ENCODE measurements at regions not wholly inside any gene's neighbourhood (a gene's known extent, or its start where the extent isn't known, plus 50 kb on each side); places are given as distances from the start of the nearest gene placed in this dataset.
"Not testable (repeated sequence)": the region's sequence is repeated elsewhere in the genome, so short reads cannot be mapped to it uniquely, and the experiment has no call there.

DNA sequence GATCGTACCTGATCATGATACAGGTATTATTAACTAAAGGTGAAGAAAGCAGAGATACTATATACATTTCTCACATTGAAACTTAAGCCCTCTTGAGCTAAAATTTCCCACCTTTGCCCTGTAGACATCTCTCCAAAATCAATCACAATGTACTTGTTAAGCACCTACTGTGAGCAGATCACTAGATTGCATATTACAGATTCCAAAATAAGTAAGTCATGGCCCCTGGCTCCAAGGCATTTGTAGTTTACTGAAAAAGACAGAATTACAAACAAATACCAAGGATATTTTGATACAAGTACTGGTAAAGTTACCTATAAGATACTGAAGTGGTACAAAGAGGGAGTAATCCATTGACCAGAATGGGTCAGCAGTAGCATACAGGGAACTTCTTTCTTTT lies 455.3 kb downstream of the STK39 start:
- DNase-seq (ENCODE audit: low spot score), result no peak

DNA sequence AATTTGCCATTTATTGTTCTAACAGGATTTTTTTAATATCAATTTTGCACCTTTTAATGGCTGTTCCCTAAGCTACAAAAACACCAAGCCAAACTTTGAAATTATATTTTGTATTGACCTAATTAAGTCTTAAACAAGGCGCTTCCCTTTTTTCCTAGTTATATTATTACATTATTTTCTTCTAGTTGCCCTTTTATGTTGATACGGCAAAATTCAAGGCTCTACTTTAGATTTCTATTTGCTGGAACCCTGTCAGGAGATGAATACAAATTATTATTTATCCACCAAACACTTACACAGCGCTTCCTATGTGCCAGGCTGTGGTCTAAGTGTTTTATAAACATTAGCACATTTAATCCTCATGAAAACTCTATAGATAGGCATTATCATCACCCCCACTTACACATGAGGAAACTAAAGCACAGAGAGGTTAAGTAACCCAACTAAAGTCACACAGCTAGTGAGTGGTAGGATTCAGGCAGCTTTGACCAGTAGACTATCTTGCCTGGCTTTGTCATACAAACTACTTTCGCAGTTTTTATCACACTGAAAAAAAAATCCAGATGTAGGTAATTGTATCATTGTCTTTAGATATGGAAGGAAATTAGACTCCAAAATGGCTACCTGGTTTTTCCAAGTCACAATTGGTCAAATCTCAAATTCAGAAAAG lies 456.5 kb downstream of the STK39 start:
- DNase-seq (ENCODE audit: low spot score), result no peak

DNA sequence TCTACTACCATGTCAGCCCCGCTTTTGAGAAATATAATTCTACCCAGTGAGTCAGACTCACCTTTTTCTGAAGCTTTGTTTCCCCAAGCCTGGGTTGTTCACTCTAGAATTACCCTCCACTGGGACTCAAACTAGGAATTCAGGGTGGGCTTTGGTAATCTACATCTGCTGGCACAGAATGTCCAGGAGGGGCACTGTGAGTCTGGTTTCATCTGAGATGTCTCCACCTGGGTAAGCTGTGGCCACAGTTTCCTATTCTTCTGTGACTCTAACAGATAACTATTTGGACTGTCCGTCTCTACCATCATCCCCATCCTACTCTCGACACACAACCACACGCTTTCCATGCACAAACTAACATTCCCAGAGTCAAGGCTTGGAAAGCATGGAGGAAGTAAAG lies 457.2 kb downstream of the STK39 start:
- no peak for DNase-seq (ENCODE audit: low spot score)

DNA sequence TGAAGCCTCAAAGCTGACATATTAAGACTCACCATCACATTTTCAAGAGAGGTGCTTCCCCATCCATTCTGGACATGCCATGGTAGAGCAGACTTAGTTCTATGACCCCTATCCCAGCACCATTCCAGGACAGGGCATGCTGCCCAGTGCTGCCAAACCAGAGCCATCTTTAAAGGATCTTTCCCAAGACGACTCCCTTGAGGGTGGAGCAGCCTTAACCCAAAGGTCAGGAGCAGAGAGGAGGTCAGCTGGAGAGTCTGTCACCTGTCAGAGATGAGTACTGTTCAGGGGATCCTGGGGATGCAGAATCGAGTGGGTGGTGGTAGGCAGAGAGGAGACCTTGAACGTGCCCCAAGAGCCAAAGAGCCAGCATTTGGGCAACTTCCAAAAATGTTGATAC lies 459.8 kb downstream of the STK39 start:
- no peak for DNase-seq (ENCODE audit: low spot score)

DNA sequence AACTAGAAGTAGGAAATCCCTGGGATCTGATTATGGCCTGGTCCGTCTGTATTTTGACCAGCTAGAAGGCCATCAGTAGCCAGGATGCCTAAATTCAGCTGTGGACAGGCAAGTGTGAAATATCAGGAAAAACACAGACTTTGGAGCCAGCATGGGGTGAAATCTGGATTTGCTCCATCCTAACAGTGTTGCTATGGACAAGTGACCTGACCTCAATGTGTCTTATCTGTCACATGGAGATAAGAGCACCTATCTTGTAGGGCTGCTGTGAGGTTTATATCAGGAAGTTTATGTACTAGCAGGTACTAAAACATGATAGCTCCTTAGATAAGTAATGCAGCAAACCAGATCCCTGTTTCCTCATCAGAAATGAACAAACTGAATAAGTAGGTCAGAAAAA lies 460.4 kb downstream of the STK39 start:
- no peak for DNase-seq (ENCODE audit: low spot score)

DNA sequence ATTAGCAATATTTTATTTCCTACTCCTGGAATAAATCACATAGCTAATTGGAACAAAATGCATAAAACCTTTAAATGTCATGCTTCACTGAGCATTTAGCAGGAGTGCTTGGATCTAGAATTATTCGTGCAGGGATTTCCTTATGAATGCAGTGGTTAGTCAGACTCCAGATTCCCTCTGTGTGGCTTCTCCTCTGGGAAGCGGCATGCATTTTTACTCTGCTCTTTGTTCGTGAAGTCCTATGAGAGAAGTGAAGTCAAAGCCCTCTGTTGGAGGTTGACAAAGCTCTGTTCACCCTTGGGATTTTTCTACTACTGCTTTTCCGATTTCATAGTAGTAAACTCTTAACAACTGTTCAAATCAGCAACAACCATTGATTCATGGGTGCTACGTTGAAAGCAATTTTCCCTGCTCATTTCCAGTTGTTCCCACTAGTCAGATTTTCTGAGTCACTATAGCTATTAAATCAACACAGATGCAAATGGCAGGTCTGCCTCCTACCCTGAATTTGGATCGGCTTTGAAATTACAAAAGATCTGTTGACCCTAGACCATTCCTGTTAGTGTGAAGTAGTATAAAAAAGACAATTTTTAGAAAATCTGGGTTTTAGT lies 461.7 kb downstream of the STK39 start:
- no peak for DNase-seq (ENCODE audit: low spot score)

DNA sequence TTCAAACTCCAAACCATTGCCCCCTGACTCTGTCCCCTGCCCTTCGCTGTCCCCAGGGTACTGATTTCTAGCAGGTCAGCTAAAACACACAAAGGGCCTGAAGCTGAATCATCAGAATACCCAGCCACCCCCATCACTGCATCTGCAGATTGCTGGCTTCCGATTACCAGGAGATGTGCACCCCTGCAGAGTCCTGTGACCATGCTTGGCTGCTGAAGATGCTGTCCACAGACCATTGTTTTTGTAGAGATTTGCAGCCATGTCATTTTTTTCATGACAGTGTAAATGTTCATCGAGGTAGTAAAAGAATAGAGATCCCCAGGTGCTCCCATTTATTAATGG lies 463.3 kb downstream of the STK39 start:
- no peak for DNase-seq (ENCODE audit: low spot score)

DNA sequence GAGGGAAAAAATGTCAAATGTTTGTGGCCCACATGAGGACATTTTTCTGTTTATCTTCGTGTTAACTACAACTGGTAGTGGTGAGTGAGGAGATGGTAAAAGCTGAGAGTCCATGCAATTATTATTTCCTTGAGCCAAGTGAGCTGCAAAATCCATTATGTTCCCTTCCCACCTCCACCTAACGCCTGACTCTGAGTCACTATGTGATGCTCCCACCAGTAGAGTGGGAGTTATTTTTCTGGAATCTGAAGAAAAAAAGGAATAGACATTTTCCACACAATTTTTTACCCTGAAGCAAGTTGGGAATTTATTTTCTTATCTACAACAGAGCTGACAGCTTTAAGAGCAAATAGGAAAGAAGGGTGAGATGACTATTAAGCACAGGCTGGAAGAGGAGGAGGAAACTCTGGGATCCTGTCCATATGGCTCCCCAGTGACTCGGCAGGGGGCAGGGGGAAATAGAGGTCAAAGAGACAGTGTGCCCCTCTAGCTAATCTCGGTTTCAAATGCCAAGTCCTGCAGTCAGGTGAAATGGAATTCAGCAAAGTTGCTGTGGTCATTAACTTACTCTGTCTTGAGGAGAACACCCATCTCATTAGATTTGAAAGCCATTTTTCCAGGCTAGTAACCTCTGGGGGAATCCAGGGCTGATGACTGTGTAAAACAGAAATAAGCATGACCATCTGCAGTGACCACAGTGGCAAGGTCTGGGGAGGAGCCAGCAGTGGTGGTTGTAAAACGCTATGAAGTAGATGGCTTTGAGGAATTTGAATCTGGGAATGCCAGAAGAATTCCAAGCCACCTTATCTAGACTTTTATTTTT lies 463.9 kb downstream of the STK39 start:
- DNase-seq (ENCODE audit: low spot score), result no peak

DNA sequence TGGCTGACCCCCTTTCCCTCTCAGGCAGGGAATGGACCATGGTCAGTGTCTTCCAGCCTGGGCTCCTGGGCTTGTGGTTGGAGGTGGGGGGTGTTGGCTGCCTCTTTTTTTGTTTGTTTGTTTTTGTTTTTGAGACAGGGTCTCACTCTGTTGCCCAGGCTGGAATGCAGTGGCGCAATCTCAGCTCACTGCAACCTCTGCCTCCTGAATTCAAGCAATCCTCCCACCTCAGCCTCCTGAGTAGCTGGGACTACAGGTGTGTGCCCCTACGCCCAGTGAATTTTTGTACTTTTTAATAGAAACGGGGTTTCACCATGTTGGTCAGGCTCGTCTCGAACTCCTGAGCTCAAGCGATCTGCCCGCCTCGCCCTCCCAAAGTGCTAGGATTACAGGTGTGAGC lies 465.8 kb downstream of the STK39 start:
- not testable (repeated sequence) for DNase-seq (ENCODE audit: low spot score)

DNA sequence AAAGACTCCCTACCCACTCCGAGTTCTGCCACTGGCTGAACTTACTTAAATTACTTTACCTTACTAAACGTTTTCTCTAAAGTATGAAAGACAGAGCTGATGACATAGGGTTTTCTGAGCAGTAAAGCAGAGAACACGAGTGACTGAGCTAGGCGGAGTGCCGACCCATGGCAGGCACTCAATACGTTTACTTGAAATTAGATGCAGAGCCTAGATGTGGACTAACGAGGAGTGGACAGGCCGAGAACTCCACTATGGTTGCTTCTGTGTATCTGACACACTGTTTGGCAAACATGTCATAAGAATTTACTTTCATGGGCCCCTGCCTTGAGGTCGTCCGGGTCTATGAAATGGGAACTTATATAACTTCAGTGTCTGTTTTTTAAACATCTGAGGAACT lies 471.0 kb downstream of the STK39 start:
- DNase-seq (ENCODE audit: low spot score), result no peak

DNA sequence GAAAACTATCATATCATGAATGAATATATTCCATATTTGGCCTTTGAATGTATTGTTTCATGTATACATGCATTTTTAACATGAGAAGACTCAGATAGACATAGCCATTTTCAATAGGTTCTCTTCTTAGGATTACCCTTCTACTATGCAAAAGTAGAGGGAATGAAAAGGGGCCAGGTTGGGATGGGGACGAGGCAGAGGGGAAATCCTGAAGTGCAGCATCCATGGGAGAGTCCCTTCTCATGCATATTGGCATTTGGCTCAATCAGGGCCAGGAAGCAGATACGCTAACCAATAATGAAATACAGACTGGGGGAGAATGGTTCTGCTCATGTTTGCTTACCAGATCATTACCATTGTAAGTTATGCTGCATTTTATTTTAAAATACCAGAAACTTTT lies 475.8 kb downstream of the STK39 start:
- no peak for DNase-seq (ENCODE audit: low spot score)

DNA sequence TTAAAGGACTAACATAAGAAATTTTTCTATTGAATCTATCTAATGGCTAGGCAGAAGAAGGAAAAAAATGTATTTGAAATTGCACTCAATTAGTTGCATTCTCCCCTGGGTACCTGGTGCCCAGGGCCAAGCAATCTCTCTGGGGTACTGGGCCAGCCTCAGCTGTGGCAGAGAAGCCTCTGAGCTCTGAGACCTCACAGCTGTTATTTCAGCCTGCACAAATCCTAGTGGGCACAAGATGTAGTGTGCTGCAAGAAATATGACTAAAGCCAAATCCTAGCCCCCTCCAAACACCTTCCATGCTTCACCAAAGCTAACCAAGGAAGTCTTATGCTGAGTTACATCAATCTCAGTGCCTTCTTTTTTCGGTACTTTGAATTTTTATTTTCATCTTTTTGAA lies 478.4 kb downstream of the STK39 start:
- DNase-seq (ENCODE audit: low spot score), result no peak

DNA sequence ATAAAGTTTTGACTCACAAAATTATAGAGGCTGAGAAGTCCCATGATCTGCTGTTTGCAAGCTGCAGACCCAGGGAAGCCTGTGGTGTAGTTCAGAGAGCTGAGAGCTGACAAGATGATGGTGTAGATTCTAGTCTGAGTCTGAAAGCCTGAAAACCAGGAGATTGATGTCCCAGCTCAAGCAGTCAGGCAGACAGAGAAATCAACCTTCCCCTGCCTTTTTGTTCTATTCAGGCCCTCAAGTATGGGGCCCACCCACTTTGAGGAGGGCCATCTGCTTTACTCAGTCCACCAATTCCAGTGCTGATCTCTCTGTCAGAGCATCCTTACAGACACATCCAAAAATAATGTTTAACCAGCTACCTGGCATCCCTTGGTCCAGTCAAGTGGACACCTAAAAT lies 479.6 kb downstream of the STK39 start:
- no peak for DNase-seq (ENCODE audit: low spot score)

DNA sequence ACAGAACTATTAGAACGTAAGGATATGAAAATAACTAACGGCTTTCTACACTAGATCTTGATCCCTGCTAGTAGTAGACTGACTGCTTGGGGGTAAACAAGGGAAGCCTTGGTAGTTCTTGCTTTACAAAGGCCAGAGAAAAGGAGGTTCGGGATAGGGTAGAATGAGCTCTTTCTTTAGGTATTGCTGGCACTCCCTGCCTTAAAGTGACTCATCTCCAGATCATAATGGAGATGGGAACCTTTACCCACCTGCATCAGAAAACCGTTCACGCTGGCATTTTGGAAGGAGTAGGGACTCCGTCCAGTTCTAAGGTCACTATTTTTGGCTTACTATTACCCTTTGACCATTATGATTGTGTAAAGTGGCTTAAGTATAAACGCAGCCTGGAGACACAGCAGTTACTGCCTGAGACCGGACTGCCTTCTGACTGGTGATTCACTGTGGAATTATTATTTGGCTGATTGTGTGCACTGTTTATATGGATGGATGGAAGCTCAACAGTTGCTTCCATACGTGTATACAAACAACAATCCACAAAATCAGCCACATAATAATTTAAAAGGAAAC lies 482.5 kb downstream of the STK39 start:
- DNase-seq (ENCODE audit: low spot score), result no peak

DNA sequence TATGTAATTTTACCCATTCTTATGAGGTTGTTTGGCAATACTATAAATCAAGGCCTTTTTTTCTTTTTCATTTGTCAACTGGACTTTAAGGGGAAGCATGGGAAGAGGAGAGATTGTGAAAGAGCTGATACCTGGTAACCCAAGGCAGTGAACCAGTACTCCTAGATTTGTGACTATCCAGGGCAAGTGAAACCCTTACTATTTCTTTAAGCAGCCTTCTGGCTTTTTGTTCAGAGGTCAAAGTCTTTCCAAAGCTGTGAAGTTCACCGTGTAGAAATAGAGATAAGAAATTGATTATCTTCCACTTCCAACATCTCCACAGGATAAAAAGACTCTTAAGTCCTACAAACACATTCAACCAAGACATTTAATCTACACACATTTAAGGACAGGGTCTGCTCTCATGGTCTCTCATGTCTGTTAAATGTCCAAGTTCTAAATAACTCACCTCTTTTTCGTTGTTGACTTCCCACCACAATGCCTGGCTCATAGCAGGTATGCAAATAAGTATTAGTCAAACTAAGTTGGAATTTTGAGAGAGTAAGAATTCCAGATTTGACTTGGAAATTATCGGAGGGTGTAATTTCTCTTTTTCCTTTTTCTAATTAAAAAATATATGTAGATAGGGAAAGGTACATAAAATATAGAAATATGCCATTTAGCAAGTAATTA lies 485.8 kb downstream of the STK39 start:
- no peak for DNase-seq (ENCODE audit: low spot score)

DNA sequence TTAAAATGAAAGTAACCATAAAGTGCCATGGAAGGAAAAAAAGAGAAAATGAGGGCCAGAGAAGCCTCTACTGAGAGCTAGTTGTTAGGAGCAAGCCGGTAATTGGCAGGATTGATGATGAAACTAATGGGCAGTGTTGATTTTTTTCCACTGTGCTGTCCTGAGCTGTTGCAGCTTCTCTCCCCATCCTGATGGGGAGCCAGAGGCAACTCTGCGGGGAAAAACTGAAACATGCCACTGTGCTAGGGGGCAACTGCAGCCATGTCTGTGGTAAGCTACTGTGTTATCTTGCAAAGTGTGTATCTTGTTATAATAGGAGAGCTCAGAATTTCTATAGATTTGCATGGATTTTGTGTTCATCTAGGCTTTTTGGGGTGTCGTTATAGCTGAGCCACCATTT lies 487.9 kb downstream of the STK39 start:
- DNase-seq (ENCODE audit: low spot score), result no peak

DNA sequence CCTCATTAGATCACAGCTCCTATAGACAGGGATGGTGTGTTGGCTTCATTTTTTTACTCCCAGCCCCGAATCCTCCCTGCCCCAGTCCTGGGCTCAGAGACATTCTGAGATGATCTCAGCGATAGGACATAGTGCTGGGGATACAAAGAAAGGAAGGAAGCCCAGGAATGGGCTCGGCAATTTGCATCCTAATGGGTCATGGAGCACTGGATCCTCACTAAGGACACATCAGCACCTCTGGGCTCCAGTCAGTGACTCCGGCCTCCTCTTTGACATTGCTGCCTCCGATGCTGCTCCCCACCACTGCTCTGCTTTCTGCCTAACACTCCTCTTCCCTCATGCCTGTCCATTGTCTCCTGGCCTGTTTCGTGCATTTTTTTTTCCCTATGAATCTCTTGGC lies 489.1 kb downstream of the STK39 start:
- DNase-seq (ENCODE audit: low spot score), result no peak

DNA sequence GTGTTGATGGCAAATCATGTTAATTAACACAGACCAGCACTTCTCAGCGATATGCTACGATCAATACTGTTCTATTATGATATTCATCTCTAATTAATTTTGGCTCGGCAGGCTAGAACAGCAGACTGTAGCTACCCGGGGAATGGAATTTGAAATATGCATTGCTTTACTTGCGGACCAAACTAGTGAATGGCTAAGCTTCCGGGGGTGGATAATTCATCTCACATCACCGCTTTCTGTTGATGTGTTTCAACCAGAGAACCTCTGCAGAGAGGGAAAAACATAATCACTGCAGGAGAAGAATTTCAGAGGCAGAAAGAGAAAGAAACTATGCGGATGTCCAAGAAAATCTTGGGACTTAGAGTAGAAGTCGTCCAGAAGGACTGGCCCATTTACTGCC lies 490.9 kb downstream of the STK39 start:
- DNase-seq (ENCODE audit: low spot score), result peak; percentile 2

DNA sequence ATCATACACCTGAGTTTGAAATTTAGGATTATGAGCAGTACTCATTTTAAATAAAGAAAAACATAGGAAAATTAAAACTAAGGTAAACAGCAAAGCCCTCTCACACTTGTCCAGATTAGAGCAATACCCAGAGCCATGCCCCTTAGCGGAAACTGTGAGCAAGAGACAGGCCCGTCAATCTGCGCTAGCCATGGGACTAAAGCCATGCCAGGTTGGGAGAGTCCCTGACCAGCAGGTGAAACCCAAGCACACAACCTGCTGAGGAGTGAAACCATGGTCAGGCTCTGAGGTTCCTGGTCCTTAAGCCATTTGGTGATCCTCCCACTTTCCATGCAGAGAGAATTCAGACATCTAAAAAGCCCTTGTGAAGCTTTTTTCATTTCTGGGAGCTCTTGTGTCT lies 494.3 kb downstream of the STK39 start:
- DNase-seq (ENCODE audit: low spot score), result no peak

DNA sequence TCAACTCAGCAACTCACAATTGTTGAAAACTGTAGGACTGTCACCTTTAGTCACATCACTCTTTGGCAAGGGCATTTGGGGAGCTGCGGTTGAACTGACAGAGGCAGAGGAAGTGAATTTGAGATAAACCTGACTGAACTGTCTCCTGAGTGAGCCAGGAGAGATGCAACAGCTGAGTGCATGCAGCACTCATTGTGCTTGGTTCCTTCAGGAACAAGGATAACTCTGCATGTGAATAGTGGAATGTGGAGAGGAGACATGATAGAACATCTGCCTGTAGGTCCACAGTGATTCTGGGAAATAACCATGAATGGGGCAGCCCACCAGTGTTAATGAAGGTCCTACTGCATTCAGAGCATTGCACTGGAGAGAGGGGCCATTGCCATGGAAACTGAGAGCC lies 494.7 kb downstream of the STK39 start:
- DNase-seq (ENCODE audit: low spot score), result no peak

DNA sequence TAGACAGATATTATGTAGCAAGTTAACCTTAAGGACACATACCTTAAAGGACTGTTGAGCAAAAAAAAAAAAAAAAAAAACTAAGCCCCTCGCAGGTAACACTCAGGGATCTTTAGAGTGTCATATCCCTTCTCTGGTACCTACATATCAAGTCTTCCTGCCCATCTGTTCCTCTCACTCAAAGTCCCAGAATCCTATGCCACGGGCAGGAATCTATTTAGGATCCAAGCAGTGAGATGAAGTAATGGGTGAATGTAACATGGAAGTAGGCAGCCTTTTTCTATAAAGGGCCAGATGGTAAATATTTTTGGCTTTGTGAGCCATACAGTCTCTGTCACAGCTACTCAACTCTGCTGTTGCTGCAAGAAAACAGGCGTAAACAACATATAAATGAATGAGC lies 496.7 kb downstream of the STK39 start:
- DNase-seq (ENCODE audit: low spot score), result no peak

DNA sequence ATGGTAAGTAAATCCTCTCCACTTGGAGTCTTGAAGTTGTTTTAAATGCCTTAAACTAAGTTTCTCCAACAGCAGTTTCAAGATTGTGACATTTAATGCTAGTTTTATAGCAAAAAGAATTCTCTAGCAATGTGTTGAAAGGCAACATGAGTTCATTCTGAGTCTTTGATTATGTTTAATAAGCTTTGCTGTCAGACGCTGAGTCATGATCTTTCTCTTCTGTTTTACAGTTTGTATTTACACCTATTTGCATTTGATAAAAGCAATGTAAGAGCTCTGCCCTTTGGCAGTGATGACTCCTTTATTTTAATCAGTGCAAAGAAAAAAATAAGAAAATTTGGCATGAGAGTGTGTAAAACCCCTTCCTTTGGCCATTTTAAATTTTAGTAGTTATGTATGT lies 497.7 kb downstream of the STK39 start:
- no peak for DNase-seq (ENCODE audit: low spot score)

DNA sequence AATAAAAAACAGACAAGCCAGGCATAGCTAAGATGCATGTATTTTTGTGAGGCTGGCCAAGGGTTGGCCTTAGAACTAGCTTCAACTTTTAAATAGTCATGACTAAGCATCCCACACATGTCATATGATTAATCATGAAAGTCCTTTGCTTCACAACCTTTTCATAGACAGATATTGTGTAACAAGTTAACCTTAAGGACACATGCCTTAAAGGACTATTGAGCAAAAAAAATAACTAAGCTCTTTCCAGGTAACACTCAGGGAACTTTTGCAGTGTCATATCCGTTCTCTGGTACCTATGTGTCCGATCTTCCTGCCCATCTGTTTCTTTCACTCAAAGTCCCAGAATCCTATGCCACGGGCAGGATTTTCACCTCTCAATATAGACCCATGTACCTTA lies 498.4 kb downstream of the STK39 start:
- no peak for DNase-seq (ENCODE audit: low spot score)
